ENCODE measurements at regions not wholly inside any gene's neighbourhood (a gene's known extent, or its start where the extent isn't known, plus 50 kb on each side); places are given as distances from the start of the nearest gene placed in this dataset.

- Histone ChIP-seq H3K36me3 (ENCODE audit: control insufficient read depth, insufficient read depth, low read length) (no peaks in the 10 kb centered on the region), H3K9ac (ENCODE audit: low read depth, low read length) (no peak overlapping the region), H3K4me1 (ENCODE audit: control insufficient read depth, insufficient read depth, low read length) (no peaks in the 10 kb centered on the region), H3K27me3 (ENCODE audit: control insufficient read depth, insufficient read depth, low read length) (no peaks in the 10 kb centered on the region), H3K9me3 (ENCODE audit: control insufficient read depth, insufficient read depth, low read length) (no peaks in the 10 kb centered on the region), H3K4me3 (ENCODE audit: low read depth, low read length) (no peak overlapping the region), H3K27ac (ENCODE audit: low read depth, low read length) (no peak overlapping the region)
These were observed 576.6 kb downstream of the NPHP4 start for GRCh38 chr1:5415606-5416005.

GRCh38 chr1:5410652-5411051 is 581.6 kb downstream of the NPHP4 start:
- Histone ChIP-seq H3K9ac (ENCODE audit: low read depth, low read length) (no peak overlapping the region), H3K36me3 (ENCODE audit: control insufficient read depth, insufficient read depth, low read length) (no peaks in the 10 kb centered on the region), H3K4me1 (ENCODE audit: control insufficient read depth, insufficient read depth, low read length) (no peaks in the 10 kb centered on the region), H3K4me3 (ENCODE audit: low read depth, low read length) (no peak overlapping the region), H3K27ac (ENCODE audit: low read depth, low read length) (no peak overlapping the region), H3K9me3 (ENCODE audit: control insufficient read depth, insufficient read depth, low read length) (no peaks in the 10 kb centered on the region), H3K27me3 (ENCODE audit: control insufficient read depth, insufficient read depth, low read length) (no peaks in the 10 kb centered on the region)

DNA sequence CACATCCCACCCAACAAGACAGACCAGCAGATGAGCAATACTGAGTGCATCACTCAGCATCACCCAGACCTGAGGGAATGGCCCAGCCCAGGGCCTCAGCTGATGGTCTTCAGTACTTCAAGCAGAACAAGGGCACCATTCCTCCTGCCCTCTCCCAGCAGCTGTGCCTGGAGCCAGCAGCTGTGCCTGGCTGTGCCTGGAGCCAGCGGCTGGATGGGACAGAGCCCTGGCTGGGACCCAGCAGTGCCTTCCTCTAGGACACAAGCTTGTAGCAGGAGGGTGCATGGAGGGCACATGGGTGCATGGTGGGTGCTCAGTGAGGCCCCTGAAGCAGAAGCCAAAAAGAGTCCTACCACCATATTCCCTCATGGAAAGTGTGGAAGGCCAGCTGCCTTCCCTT is 583.8 kb downstream of the NPHP4 start:
- H3K27ac ChIP-seq (ENCODE audit: low read depth, low read length): no peak overlapping the region
- H3K4me3 ChIP-seq (ENCODE audit: low read depth, low read length): no peak overlapping the region
- H3K27me3 ChIP-seq (ENCODE audit: control insufficient read depth, insufficient read depth, low read length): no peaks in the 10 kb centered on the region
- no peaks in the 10 kb centered on the region for H3K9me3 ChIP-seq (ENCODE audit: control insufficient read depth, insufficient read depth, low read length)
- no peaks in the 10 kb centered on the region for H3K36me3 ChIP-seq (ENCODE audit: control insufficient read depth, insufficient read depth, low read length)
- H3K9ac ChIP-seq (ENCODE audit: low read depth, low read length): no peak overlapping the region
- H3K4me1 ChIP-seq (ENCODE audit: control insufficient read depth, insufficient read depth, low read length): no peaks in the 10 kb centered on the region

DNA sequence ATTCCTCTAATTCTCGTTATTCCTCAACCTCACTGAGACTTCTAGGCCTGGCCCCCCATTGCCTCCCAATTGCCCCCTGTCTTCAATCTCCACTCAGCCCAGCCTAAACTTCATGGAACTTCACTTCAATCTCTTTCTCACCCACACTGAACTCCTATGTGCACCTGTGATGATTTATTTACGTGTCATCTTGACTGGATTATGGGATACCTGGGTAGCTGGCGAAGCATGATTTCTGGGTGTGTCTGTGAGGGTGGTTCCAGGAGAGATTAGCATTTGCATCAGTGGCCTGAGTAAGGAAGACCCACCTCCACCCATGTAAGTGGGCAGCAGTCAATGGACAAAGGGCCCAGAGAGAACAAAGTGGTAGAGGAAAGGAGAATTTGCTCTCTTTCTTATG is 587.0 kb downstream of the NPHP4 start:
- Histone ChIP-seq H3K27me3 (ENCODE audit: control insufficient read depth, insufficient read depth, low read length) (no peaks in the 10 kb centered on the region), H3K9me3 (ENCODE audit: control insufficient read depth, insufficient read depth, low read length) (no peaks in the 10 kb centered on the region), H3K27ac (ENCODE audit: low read depth, low read length) (no peak overlapping the region), H3K4me1 (ENCODE audit: control insufficient read depth, insufficient read depth, low read length) (no peaks in the 10 kb centered on the region), H3K36me3 (ENCODE audit: control insufficient read depth, insufficient read depth, low read length) (no peaks in the 10 kb centered on the region), H3K4me3 (ENCODE audit: low read depth, low read length) (no peak overlapping the region), H3K9ac (ENCODE audit: low read depth, low read length) (no peak overlapping the region)

GRCh38 chr1:5404412-5405203 is 587.6 kb downstream of the NPHP4 start:
- Histone ChIP-seq H3K27me3 (ENCODE audit: control insufficient read depth, insufficient read depth, low read length) (no peaks in the 10 kb centered on the region), H3K36me3 (ENCODE audit: control insufficient read depth, insufficient read depth, low read length) (no peaks in the 10 kb centered on the region), H3K9me3 (ENCODE audit: control insufficient read depth, insufficient read depth, low read length) (no peaks in the 10 kb centered on the region), H3K27ac (ENCODE audit: low read depth, low read length) (no peak overlapping the region), H3K9ac (ENCODE audit: low read depth, low read length) (no peak overlapping the region), H3K4me1 (ENCODE audit: control insufficient read depth, insufficient read depth, low read length) (no peaks in the 10 kb centered on the region), H3K4me3 (ENCODE audit: low read depth, low read length) (no peak overlapping the region)

DNA sequence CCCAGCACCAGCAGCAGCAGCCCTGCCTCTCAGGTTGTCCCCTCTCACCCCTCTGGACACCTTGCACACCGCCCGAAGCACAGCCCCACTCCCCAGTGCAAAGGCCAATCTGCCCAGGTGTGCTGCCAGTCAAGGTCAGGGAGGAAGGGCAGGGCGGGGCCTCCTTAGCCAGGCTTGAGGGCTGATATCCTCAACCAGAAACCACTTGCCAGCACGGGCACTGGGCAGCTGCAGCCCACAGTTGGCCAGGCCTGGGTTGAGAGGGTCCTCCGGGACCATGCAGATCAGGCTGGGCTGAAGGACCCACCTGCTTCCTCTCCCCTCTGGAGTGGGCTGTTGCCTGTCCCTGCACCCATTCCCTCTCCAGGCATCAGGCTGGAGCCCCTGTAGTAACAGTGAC is 588.3 kb downstream of the NPHP4 start:
- Histone ChIP-seq H3K4me3 (ENCODE audit: low read depth, low read length) (no peak overlapping the region), H3K36me3 (ENCODE audit: control insufficient read depth, insufficient read depth, low read length) (no peaks in the 10 kb centered on the region), H3K27me3 (ENCODE audit: control insufficient read depth, insufficient read depth, low read length) (no peaks in the 10 kb centered on the region), H3K9ac (ENCODE audit: low read depth, low read length) (no peak overlapping the region), H3K27ac (ENCODE audit: low read depth, low read length) (no peak overlapping the region), H3K4me1 (ENCODE audit: control insufficient read depth, insufficient read depth, low read length) (no peaks in the 10 kb centered on the region), H3K9me3 (ENCODE audit: control insufficient read depth, insufficient read depth, low read length) (no peaks in the 10 kb centered on the region)

- Histone ChIP-seq H3K36me3 (ENCODE audit: control insufficient read depth, insufficient read depth, low read length) (no peaks in the 10 kb centered on the region), H3K9me3 (ENCODE audit: control insufficient read depth, insufficient read depth, low read length) (no peaks in the 10 kb centered on the region), H3K27ac (ENCODE audit: low read depth, low read length) (no peak overlapping the region), H3K4me1 (ENCODE audit: control insufficient read depth, insufficient read depth, low read length) (no peaks in the 10 kb centered on the region), H3K9ac (ENCODE audit: low read depth, low read length) (no peak overlapping the region), H3K4me3 (ENCODE audit: low read depth, low read length) (no peak overlapping the region), H3K27me3 (ENCODE audit: control insufficient read depth, insufficient read depth, low read length) (no peaks in the 10 kb centered on the region)
These were observed 589.6 kb downstream of the NPHP4 start for GRCh38 chr1:5402618-5403017.

DNA sequence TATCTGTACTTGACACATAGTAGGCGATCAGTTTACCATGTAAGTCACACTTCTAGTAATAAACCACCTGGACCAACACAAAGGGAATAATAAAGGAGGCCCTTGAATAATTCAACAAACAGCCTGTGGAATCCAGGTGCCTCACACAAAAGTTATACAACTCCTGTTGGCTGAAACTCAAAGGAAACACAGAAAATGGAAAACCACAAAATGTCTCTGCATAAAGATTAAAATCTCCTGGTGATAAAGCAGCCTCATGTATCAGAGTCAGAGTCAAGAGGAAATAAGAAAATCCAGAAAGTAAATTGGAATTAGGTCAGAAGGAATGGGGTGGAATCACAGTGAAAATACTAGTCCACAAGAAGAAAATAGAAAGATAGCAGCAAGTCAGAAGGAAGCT is 592.5 kb downstream of the NPHP4 start:
- Histone ChIP-seq H3K4me1 (ENCODE audit: control insufficient read depth, insufficient read depth, low read length) (no peaks in the 10 kb centered on the region), H3K27ac (ENCODE audit: low read depth, low read length) (no peak overlapping the region), H3K36me3 (ENCODE audit: control insufficient read depth, insufficient read depth, low read length) (no peaks in the 10 kb centered on the region), H3K9me3 (ENCODE audit: control insufficient read depth, insufficient read depth, low read length) (no peaks in the 10 kb centered on the region), H3K4me3 (ENCODE audit: low read depth, low read length) (no peak overlapping the region), H3K27me3 (ENCODE audit: control insufficient read depth, insufficient read depth, low read length) (no peaks in the 10 kb centered on the region), H3K9ac (ENCODE audit: low read depth, low read length) (no peak overlapping the region)

GRCh38 chr1:5396593-5396992 is 595.6 kb downstream of the NPHP4 start:
- Histone ChIP-seq H3K36me3 (ENCODE audit: control insufficient read depth, insufficient read depth, low read length) (no peaks in the 10 kb centered on the region), H3K9me3 (ENCODE audit: control insufficient read depth, insufficient read depth, low read length) (no peaks in the 10 kb centered on the region), H3K27ac (ENCODE audit: low read depth, low read length) (no peak overlapping the region), H3K4me1 (ENCODE audit: control insufficient read depth, insufficient read depth, low read length) (no peaks in the 10 kb centered on the region), H3K27me3 (ENCODE audit: control insufficient read depth, insufficient read depth, low read length) (no peaks in the 10 kb centered on the region), H3K9ac (ENCODE audit: low read depth, low read length) (no peak overlapping the region), H3K4me3 (ENCODE audit: low read depth, low read length) (no peak overlapping the region)

DNA sequence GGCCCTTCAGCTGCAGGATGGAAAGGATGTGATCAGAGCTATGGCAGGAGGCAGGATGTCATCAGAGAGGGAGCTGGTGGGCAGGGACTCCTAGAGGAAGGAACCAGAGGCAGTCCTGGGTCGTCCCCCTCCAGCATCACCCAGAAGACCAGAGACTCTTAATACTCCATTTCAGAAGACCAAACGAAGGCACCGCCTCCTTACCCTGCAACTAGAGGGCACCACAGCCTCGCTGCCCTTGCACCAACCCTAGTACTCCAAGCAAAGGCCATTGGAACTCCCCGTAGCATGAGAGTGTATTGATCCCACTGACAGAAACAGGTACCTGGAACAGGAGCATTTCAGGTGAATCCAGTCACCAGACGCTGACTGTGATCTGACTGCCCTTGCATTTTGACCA is 598.1 kb downstream of the NPHP4 start:
- no peaks in the 10 kb centered on the region for H3K4me1 ChIP-seq (ENCODE audit: control insufficient read depth, insufficient read depth, low read length)
- no peak overlapping the region for H3K9ac ChIP-seq (ENCODE audit: low read depth, low read length)
- no peaks in the 10 kb centered on the region for H3K27me3 ChIP-seq (ENCODE audit: control insufficient read depth, insufficient read depth, low read length)
- H3K4me3 ChIP-seq (ENCODE audit: low read depth, low read length): no peak overlapping the region
- no peak overlapping the region for H3K27ac ChIP-seq (ENCODE audit: low read depth, low read length)
- no peaks in the 10 kb centered on the region for H3K36me3 ChIP-seq (ENCODE audit: control insufficient read depth, insufficient read depth, low read length)
- no peaks in the 10 kb centered on the region for H3K9me3 ChIP-seq (ENCODE audit: control insufficient read depth, insufficient read depth, low read length)

- Histone ChIP-seq H3K36me3 (ENCODE audit: control insufficient read depth, insufficient read depth, low read length) (no peaks in the 10 kb centered on the region), H3K9me3 (ENCODE audit: control insufficient read depth, insufficient read depth, low read length) (no peaks in the 10 kb centered on the region), H3K4me1 (ENCODE audit: control insufficient read depth, insufficient read depth, low read length) (no peaks in the 10 kb centered on the region), H3K9ac (ENCODE audit: low read depth, low read length) (no peak overlapping the region), H3K27ac (ENCODE audit: low read depth, low read length) (no peak overlapping the region), H3K27me3 (ENCODE audit: control insufficient read depth, insufficient read depth, low read length) (no peaks in the 10 kb centered on the region), H3K4me3 (ENCODE audit: low read depth, low read length) (no peak overlapping the region)
These were observed 598.6 kb downstream of the NPHP4 start for GRCh38 chr1:5393603-5394002.

Measured in HUES48 (cell line).